RWPE1 (cell line): ENCODE measurements at regions not wholly inside any gene's neighbourhood (a gene's known extent, or its start where the extent isn't known, plus 50 kb on each side); places are given as distances from the start of the nearest gene placed in this dataset.

ENCODE experiments used
- CTCF ChIA-PET: fragments of 350-600 bp; sonication (Branson Sonifier 250); formaldehyde crosslinking; extraction: SDS; loops from one replicate; lab custom pipeline; 2021; lab: Yijun Ruan, JAX
- POLR2A ChIA-PET: fragments of 400-600 bp; formaldehyde crosslinking; extraction: SDS; loops from one replicate; lab custom pipeline; 2020; ENCODE audit warnings: antibody characterized with exemption; ENCODE audit not compliant: low non-redundant PET; lab: Yijun Ruan, JAX
- DNase-seq: peaks from one replicate; pipeline ENCODE4 v3.0.0; 2012; ENCODE audit warnings: low spot score
- H3K27ac ChIP-seq: fragments of 450-650 bp; 2 replicates; pipeline ENCODE4 v1.5.1; 2017
- TF ChIP-seq, protein P1 (sequence below): fragments of 450-650 bp; conservative IDR thresholded peaks from 2 replicates; pipeline ENCODE4 v1.5.1; 2017; ENCODE audit warnings: low read depth, mild to moderate bottlenecking

DNA sequence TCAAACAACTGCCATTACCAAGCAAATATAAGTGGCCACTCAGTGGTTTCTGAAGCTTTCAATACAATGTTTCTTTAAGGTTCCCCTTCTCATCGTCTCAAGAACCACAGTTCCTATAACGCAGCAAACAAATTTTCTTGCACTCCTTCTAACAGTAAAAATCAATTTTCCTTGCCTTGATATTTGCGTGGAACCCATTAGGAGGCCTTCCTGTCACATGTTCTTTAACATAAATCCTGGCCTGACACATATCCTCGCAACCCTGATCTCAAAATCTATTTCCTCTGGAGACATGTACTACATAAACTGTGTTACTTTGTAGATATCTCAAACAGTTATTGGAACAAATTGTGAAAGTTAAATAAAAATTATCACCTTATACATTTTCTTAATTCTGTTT, 65.9 kb upstream of the MANEA start:
- DNase-seq = no peak
- H3K27ac ChIP-seq = no peak overlapping the region
- POLR2A ChIA-PET = no interaction called here
- CTCF ChIA-PET = no interaction called here
- TF ChIP-seq, protein P1, sequence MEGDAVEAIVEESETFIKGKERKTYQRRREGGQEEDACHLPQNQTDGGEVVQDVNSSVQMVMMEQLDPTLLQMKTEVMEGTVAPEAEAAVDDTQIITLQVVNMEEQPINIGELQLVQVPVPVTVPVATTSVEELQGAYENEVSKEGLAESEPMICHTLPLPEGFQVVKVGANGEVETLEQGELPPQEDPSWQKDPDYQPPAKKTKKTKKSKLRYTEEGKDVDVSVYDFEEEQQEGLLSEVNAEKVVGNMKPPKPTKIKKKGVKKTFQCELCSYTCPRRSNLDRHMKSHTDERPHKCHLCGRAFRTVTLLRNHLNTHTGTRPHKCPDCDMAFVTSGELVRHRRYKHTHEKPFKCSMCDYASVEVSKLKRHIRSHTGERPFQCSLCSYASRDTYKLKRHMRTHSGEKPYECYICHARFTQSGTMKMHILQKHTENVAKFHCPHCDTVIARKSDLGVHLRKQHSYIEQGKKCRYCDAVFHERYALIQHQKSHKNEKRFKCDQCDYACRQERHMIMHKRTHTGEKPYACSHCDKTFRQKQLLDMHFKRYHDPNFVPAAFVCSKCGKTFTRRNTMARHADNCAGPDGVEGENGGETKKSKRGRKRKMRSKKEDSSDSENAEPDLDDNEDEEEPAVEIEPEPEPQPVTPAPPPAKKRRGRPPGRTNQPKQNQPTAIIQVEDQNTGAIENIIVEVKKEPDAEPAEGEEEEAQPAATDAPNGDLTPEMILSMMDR = no peak

DNA sequence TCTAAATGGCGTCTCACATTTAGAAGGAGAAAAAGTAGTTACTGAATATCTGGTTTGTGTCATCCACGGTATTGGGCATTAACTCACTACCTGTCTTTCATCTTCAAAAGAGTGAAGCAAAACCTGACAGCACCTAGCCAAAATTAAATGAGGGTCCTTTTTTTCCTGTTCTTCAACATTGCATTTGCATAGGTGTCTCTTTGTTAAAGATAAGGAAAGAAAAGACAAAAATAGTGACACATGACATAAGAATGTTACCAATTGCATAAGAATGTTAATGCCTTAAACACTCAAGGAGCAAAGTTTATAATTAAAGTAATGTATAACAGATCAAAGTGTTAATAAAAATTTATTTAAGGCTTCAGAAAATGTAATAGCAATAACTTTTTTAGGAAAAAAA, 61.4 kb upstream of the MANEA start:
- ChIA-PET CTCF (no interaction called here), POLR2A (no interaction called here)
- H3K27ac ChIP-seq = no peak overlapping the region
- DNase-seq = no peak
- TF ChIP-seq, protein P1 = no peak

DNA sequence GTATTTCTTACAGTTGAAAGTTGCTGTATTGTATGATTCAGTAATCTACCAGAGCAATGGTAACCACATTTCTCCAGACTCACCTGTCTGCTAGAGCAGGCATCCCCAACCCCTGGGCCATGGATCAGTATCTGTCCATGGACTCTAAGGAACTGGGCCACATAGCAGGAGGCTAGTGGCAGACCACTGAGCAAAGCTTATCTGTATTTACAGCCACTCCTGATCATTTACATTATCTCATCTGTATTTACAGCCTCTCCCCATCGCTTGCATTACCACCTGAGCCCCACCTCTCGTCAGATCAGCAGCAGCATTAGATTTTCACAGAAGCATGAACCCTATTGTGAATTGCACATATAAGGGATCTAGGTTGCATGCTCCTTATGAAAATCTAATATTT, 60.3 kb upstream of the MANEA start:
- ChIA-PET CTCF (no interaction called here), POLR2A (no interaction called here)
- no peak overlapping the region for H3K27ac ChIP-seq
- TF ChIP-seq, protein P1 = no peak
- no peak for DNase-seq

DNA sequence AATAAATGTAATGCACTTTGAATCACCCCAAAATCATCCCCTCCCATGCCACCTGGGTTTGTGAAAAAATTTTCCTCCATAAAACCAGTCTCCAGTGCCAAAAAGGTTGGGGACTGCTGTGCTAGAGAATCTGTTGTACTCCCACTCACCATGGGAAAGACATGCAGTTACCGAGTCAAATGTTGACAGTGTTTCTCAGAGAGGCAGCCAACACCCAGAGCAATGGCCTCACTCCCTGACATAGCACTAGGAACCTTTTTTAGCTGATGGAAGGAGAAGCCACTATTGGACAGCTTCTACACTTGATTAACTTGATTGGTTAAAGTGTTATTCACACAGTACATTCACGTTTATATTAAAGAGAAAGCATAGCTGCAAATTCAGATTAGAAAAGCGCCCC, 59.8 kb upstream of the MANEA start:
- no peak for DNase-seq
- CTCF ChIA-PET = no interaction called here
- no peak overlapping the region for H3K27ac ChIP-seq
- POLR2A ChIA-PET = no interaction called here
- TF ChIP-seq, protein P1 = no peak

DNA sequence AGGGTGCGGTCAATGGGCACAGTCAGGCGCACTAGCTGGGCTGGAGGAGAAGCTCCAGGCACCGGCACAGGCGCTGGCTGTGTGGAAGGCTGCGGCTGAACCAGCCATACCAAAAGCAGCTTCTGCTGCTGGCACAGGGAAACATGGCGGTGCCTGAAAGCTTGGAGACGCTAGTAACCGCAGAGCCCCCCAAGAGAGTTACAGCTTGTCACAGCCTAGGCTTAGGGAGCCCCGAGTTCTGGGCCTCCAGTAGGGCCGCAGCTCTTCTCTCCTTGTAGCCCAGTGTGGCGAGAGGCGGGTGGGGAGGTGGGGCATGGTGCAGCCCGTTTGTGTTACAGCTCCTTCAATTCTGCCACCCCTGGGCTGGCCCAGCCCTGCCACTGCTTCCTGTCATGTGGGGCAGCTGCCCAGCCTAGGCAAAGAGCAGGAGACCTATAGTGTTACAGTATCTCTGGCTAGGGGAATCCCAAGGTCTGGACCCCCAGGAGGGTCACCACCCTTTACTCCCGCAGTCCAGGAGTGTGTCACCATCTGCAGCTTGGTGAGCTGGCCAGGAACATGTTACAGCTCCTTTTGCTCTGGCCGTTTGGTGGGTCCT, 58.6 kb upstream of the MANEA start:
- no peak overlapping the region for H3K27ac ChIP-seq

DNA sequence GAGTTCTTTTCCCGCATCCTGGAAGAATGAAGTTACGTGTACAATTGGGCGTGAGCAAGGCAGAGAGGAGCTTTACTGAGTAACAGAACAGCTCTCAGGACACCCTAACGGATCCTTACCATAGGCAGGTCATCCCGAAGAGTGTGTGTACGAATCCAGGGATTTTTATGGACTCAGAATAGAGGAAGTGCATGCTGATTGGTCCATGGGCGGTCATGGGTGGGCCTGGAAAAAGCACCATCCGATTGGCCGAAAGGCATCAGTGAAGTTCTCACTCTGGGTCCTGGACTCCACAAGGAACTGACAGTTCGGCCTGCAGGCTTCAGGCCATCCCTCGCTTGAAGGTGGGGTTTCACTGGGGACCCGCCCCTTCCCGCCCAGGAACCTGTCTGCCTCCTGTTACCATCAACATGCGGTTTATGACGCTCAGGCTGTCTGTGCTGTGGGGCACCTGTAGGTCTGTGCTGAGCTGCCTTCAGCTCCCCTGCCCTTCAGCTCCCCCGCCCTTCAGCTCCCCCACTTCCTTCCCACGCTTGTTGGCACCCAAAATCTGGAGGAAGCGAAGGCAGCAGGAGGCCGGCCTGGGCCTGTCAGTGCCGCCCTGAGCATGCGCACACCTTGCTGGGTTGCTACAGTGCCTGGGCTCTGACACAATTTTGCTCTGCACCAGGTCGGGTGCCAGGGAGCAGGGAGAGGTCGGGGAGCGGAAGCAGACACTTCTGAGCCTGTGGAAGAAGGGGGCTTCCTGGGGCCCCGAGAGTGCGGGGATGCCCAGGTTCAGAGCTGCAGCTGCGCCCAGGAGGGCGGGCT, 57.9 kb upstream of the MANEA start:
- POLR2A ChIA-PET = no interaction called here
- DNase-seq = no peak
- TF ChIP-seq, protein P1 = no peak
- H3K27ac ChIP-seq = no peak overlapping the region
- CTCF ChIA-PET = interaction anchor here (0.6 kb wide), 1 partner anchor 1548 kb away, joined by 6 read pairs; no protein-coding TSS in a partner anchor

More for the DNA sequence above, 58.6 kb upstream of the MANEA start:
- DNase-seq = no peak
- TF ChIP-seq, protein P1 = no peak
- ChIA-PET CTCF (interaction anchor here (0.6 kb wide), 1 partner anchor 1549 kb away, joined by 6 read pairs; no protein-coding TSS in a partner anchor), POLR2A (no interaction called here)
